ENCODE measurements at regions not wholly inside any gene's neighbourhood (a gene's known extent, or its start where the extent isn't known, plus 50 kb on each side); places are given as distances from the start of the nearest gene placed in this dataset.

DNA sequence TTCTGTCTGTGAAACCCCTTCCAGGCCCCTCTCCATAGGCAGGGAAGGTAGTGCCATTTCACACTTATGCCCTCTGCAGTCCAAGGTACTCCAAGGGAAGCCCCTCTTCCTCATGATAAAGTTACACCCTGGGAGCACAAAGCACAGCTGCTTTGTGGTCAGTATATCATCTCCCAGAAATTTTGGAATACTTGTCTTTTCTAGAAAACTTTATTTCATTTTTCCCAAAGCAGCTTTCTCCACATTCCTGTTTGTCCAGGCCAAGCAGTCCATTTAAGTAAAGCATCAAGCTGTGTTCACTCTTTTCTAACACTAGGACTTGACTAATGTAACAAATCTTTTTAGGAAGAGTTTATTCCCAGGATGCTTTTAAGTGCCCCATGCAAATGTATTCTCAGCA lies 371.8 kb upstream of the RGMB start:
- Histone ChIP-seq H3K4ac (ENCODE audit: low read depth, low read length) (no peak overlapping the region), H3K79me1 (ENCODE audit: low read depth in 1 of 2, low read length in 2 of 2) (no peaks in the 10 kb centered on the region), H3K4me2 (ENCODE audit: low read depth, low read length) (no peak overlapping the region), H2BK15ac (ENCODE audit: low read depth, low read length) (no peak overlapping the region), H3K36me3 (ENCODE audit: control insufficient read depth, insufficient read depth, low read length) (no peaks in the 10 kb centered on the region), H4K20me1 (ENCODE audit: insufficient read depth, low read length) (no peaks in the 10 kb centered on the region), H3K4me3 (ENCODE audit: insufficient read depth, low read depth, low read length) (no peak overlapping the region), H3K9me1 (ENCODE audit: insufficient read depth, low read length) (no peaks in the 10 kb centered on the region), H3K23ac (ENCODE audit: low read depth, low read length) (no peak overlapping the region), H3K27ac (ENCODE audit: insufficient read depth, low read length) (no peak overlapping the region), H2AK9ac (replicated peaks; ENCODE audit: low read depth, low read length, poor library complexity) (no peak overlapping the region), H3K56ac (ENCODE audit: extremely low read depth, insufficient read depth, low read length) (no peak overlapping the region), H4K5ac (ENCODE audit: low read depth, low read length) (no peak overlapping the region), H3K9ac (ENCODE audit: low read depth, low read length) (no peak overlapping the region), H2BK20ac (ENCODE audit: low read depth, low read length) (no peak overlapping the region), H4K8ac (ENCODE audit: low read depth in 2 of 2, low read length in 2 of 2) (no peak overlapping the region), H3K18ac (ENCODE audit: low read depth, low read length) (peak overlapping the region; percentile 16; the same call in 1 of the 2 replicates), H3K9me3 (ENCODE audit: control insufficient read depth, insufficient read depth, low read length) (no peaks in the 10 kb centered on the region), H2BK5ac (ENCODE audit: low read depth, low read length, poor library complexity, severe bottlenecking) (peak overlapping the region; percentile 32), H2AFZ (replicated peaks; ENCODE audit: low read length, poor library complexity) (peak overlapping the region; percentile 27), H4K91ac (ENCODE audit: insufficient read depth, low read depth, low read length) (no peak overlapping the region), H3K14ac (replicated peaks; ENCODE audit: low read depth, low read length) (no peak overlapping the region), H3K4me1 (ENCODE audit: control insufficient read depth, insufficient read depth, low read length) (peaks cover 4% of the 10 kb centered on the region), H2AK5ac (ENCODE audit: low read depth, low read length) (no peak overlapping the region), H2BK120ac (ENCODE audit: low read depth, low read length) (no peak overlapping the region), H3K27me3 (ENCODE audit: control insufficient read depth, insufficient read depth, low read length) (no peaks in the 10 kb centered on the region)
- intact Hi-C loops (cut with micrococcal nuclease), result no loop called here
- ChIA-PET CTCF (interaction anchor here (0.7 to 1.1 kb wide), 3 partner anchors 12 to 367 kb away, joined by 3 to 4 read pairs (median 3); no protein-coding TSS in a partner anchor), POLR2A (ENCODE audit: unreplicated experiment) (no interaction called here)
- DNase-seq (peak; percentile 31), ATAC-seq (ENCODE audit: low read depth) (peak; percentile 51)
- in situ Hi-C loops (cut with MboI; ENCODE audit: low sequenced_read_pairs), result no loop called here
- BruUV-seq (replicated peaks), result no TSS peak
- no peak for TF ChIP-seq MAZ (IDR thresholded peaks at IDR 0.05; ENCODE audit: borderline replicate concordance, low read depth, low read length)
- no peak for TF ChIP-seq CEBPB (IDR thresholded peaks at IDR 0.05; ENCODE audit: low read depth, low read length)
- TF ChIP-seq RFX5 (IDR thresholded peaks at IDR 0.05; ENCODE audit: low read depth, low read length), result no peak
- TF ChIP-seq MXI1 (IDR thresholded peaks at IDR 0.05; ENCODE audit: borderline replicate concordance, low read depth, low read length), result no peak
- TF ChIP-seq POLR2A (IDR thresholded peaks at IDR 0.05; ENCODE audit: low read depth, low read length), result no peak
- TF ChIP-seq RAD21 (IDR thresholded peaks at IDR 0.05; ENCODE audit: low read length), result no peak
- TF ChIP-seq, protein P1, sequence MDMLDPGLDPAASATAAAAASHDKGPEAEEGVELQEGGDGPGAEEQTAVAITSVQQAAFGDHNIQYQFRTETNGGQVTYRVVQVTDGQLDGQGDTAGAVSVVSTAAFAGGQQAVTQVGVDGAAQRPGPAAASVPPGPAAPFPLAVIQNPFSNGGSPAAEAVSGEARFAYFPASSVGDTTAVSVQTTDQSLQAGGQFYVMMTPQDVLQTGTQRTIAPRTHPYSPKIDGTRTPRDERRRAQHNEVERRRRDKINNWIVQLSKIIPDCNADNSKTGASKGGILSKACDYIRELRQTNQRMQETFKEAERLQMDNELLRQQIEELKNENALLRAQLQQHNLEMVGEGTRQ (IDR thresholded peaks at IDR 0.05; ENCODE audit: low read depth, low read length), result no peak
- TF ChIP-seq FOS (IDR thresholded peaks at IDR 0.05; ENCODE audit: low read depth, low read length), result no peak
- no peak for TF ChIP-seq NFE2L2 (IDR thresholded peaks at IDR 0.05; ENCODE audit: low read depth, low read length)
- TF ChIP-seq CHD1 (IDR thresholded peaks at IDR 0.05; ENCODE audit: low read depth, low read length), result no peak
- TF ChIP-seq, protein P2, sequence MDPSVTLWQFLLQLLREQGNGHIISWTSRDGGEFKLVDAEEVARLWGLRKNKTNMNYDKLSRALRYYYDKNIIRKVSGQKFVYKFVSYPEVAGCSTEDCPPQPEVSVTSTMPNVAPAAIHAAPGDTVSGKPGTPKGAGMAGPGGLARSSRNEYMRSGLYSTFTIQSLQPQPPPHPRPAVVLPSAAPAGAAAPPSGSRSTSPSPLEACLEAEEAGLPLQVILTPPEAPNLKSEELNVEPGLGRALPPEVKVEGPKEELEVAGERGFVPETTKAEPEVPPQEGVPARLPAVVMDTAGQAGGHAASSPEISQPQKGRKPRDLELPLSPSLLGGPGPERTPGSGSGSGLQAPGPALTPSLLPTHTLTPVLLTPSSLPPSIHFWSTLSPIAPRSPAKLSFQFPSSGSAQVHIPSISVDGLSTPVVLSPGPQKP (IDR thresholded peaks at IDR 0.05; ENCODE audit: borderline replicate concordance, low read depth, low read length), result no peak
- TF ChIP-seq, protein P3, sequence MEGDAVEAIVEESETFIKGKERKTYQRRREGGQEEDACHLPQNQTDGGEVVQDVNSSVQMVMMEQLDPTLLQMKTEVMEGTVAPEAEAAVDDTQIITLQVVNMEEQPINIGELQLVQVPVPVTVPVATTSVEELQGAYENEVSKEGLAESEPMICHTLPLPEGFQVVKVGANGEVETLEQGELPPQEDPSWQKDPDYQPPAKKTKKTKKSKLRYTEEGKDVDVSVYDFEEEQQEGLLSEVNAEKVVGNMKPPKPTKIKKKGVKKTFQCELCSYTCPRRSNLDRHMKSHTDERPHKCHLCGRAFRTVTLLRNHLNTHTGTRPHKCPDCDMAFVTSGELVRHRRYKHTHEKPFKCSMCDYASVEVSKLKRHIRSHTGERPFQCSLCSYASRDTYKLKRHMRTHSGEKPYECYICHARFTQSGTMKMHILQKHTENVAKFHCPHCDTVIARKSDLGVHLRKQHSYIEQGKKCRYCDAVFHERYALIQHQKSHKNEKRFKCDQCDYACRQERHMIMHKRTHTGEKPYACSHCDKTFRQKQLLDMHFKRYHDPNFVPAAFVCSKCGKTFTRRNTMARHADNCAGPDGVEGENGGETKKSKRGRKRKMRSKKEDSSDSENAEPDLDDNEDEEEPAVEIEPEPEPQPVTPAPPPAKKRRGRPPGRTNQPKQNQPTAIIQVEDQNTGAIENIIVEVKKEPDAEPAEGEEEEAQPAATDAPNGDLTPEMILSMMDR (conservative IDR thresholded peaks at IDR 0.05; ENCODE audit: low read depth, low read length), result no peak
- no peak for TF ChIP-seq BHLHE40 (IDR thresholded peaks at IDR 0.05; ENCODE audit: low read depth, low read length)
- TF ChIP-seq SMC3 (IDR thresholded peaks at IDR 0.05; ENCODE audit: low read depth, low read length), result no peak
- no peak for TF ChIP-seq RCOR1 (IDR thresholded peaks at IDR 0.05; ENCODE audit: insufficient replicate concordance, low read length)
- no peak for TF ChIP-seq MAFK (IDR thresholded peaks at IDR 0.05; ENCODE audit: low read depth, low read length)
- dilution Hi-C loops (cut with HindIII; ENCODE audit: low sequenced_read_pairs, unreplicated experiment), result no loop called here
